ENCODE measurements at regions not wholly inside any gene's neighbourhood (a gene's known extent, or its start where the extent isn't known, plus 50 kb on each side); places are given as distances from the start of the nearest gene placed in this dataset.

DNA sequence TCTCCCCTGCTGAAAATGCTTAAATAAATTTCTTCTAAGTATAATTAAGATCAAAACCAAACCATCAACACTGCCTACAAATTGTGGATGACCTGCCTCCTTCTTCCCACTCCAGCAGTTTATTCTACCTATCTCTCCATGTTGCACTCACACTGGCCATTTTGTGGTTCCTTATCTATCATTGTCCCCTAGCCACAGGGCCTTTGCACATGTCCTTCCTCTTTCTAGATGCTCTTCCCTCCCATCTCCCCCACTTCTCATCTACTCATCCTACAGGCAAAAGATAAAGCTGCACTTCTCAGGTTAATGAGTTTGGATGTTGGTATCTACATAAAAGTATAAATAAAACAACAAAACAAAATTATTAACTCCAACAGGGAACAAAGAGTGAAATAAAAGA is 70.6 kb upstream of the CCNG1 start:
- no peak overlapping the region for H3K27ac ChIP-seq (replicated peaks in 1 of 4)
- TF ChIP-seq EP300 (IDR thresholded peaks at IDR 0.05) (no peak), POLR2A (IDR thresholded peaks at IDR 0.05; ENCODE audit: low read depth) (no peak), POLR2AphosphoS5 (IDR thresholded peaks at IDR 0.05) (no peak)
- TF ChIP-seq, protein P1, sequence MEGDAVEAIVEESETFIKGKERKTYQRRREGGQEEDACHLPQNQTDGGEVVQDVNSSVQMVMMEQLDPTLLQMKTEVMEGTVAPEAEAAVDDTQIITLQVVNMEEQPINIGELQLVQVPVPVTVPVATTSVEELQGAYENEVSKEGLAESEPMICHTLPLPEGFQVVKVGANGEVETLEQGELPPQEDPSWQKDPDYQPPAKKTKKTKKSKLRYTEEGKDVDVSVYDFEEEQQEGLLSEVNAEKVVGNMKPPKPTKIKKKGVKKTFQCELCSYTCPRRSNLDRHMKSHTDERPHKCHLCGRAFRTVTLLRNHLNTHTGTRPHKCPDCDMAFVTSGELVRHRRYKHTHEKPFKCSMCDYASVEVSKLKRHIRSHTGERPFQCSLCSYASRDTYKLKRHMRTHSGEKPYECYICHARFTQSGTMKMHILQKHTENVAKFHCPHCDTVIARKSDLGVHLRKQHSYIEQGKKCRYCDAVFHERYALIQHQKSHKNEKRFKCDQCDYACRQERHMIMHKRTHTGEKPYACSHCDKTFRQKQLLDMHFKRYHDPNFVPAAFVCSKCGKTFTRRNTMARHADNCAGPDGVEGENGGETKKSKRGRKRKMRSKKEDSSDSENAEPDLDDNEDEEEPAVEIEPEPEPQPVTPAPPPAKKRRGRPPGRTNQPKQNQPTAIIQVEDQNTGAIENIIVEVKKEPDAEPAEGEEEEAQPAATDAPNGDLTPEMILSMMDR (IDR thresholded peaks at IDR 0.05) = no peak
- DNase-seq (ENCODE audit: extremely low spot score) = no peak
- no peaks in the 10 kb centered on the region for H3K4me1 ChIP-seq
- H3K9me3 ChIP-seq = peaks cover 0 to 4% (median 0%) of the 10 kb centered on the region in 4 donors
- H3K36me3 ChIP-seq = no peaks in the 10 kb centered on the region
- H3K27me3 ChIP-seq = no peaks in the 10 kb centered on the region
- no peak overlapping the region for H3K4me3 ChIP-seq
- intact Hi-C loops (cut with DNase I) = no loop called here

DNA sequence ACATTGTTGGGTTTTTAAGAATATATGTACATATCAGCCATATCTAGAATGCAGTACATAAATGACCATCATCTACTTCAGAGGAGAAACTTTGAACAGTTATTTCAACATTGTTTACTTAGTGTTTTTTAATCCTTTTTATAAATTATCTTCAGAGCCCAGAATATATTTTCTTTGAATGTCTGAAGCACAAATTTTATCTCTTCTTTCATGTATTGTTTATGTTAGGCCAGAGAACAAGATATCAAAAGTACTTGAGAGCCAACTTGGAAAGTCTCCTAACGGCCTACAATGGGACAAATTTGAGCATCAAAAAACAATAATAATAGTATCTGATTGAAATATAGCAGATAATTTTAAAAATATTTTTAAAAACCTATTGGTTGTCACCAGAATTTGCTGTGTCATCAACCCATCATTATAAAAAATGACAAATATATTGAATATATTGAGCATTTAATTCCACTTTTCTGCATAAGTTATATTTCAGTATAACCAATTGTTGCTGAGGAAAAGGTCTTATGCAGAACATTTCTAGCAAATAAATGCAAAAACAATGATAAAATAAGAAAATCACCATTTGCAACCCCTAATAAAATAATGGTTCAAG is 67.5 kb upstream of the CCNG1 start:
- Histone ChIP-seq H3K4me3 (no peak overlapping the region), H3K27me3 (no peaks in the 10 kb centered on the region), H3K27ac (replicated peaks in 1 of 4) (no peak overlapping the region), H3K36me3 (no peaks in the 10 kb centered on the region), H3K4me1 (no peaks in the 10 kb centered on the region), H3K9me3 (peaks cover 0 to 4% (median 0%) of the 10 kb centered on the region in 4 donors)
- 73% methylated on average over 1 of the region's 1 CpG for WGBS
- intact Hi-C loops (cut with DNase I) = no loop called here
- DNase-seq (ENCODE audit: extremely low spot score) = no peak
- TF ChIP-seq, protein P1 (IDR thresholded peaks at IDR 0.05) = no peak
- TF ChIP-seq EP300 (IDR thresholded peaks at IDR 0.05) (no peak), POLR2AphosphoS5 (IDR thresholded peaks at IDR 0.05) (no peak)

GRCh38 chr5:163373436-163374084 is 63.8 kb upstream of the CCNG1 start:
- Histone ChIP-seq H3K4me3 (no peak overlapping the region), H3K4me1 (no peaks in the 10 kb centered on the region), H3K36me3 (no peaks in the 10 kb centered on the region), H3K27me3 (no peaks in the 10 kb centered on the region), H3K9me3 (peaks cover 0 to 4% (median 0%) of the 10 kb centered on the region in 4 donors), H3K27ac (replicated peaks in 1 of 4) (no peak overlapping the region)
- 73% methylated on average over 2 of the region's 2 CpGs for WGBS
- intact Hi-C loops (cut with DNase I) = no loop called here
- no peak for TF ChIP-seq EP300 (IDR thresholded peaks at IDR 0.05)
- no peak for TF ChIP-seq POLR2A (IDR thresholded peaks at IDR 0.05; ENCODE audit: low read depth)
- no peak for TF ChIP-seq POLR2AphosphoS5 (IDR thresholded peaks at IDR 0.05)
- TF ChIP-seq, protein P1 (IDR thresholded peaks at IDR 0.05) = no peak
- no peak for DNase-seq (ENCODE audit: extremely low spot score)

- intact Hi-C loops (cut with DNase I) = no loop called here
- DNase-seq (ENCODE audit: extremely low spot score) = no peak
- Histone ChIP-seq H3K27me3 (no peaks in the 10 kb centered on the region), H3K36me3 (no peaks in the 10 kb centered on the region), H3K4me3 (no peak overlapping the region), H3K27ac (replicated peaks in 1 of 4) (no peak overlapping the region), H3K9me3 (no peaks in the 10 kb centered on the region), H3K4me1 (no peaks in the 10 kb centered on the region)
- 72% methylated on average over 6 of the region's 6 CpGs for WGBS
- TF ChIP-seq, protein P1 (IDR thresholded peaks at IDR 0.05) = no peak
- TF ChIP-seq EP300 (IDR thresholded peaks at IDR 0.05) = no peak
- no peak for TF ChIP-seq POLR2AphosphoS5 (IDR thresholded peaks at IDR 0.05)
- no peak for TF ChIP-seq POLR2A (IDR thresholded peaks at IDR 0.05; ENCODE audit: low read depth)
These were observed 59.4 kb upstream of the CCNG1 start for GRCh38 chr5:163377982-163378381.
